ENCODE measurements at regions not wholly inside any gene's neighbourhood (a gene's known extent, or its start where the extent isn't known, plus 50 kb on each side); places are given as distances from the start of the nearest gene placed in this dataset.

- TF ChIP-seq POLR2A (IDR thresholded peaks at IDR 0.05) (no peak), EP300 (IDR thresholded peaks at IDR 0.05) (no peak), CTCF (IDR thresholded peaks at IDR 0.05) (no peak)
These were observed 175.2 kb upstream of the NOL4 start for GRCh38 chr18:34399892-34400291.
